ENCODE measurements at regions not wholly inside any gene's neighbourhood (a gene's known extent, or its start where the extent isn't known, plus 50 kb on each side); places are given as distances from the start of the nearest gene placed in this dataset.

DNA sequence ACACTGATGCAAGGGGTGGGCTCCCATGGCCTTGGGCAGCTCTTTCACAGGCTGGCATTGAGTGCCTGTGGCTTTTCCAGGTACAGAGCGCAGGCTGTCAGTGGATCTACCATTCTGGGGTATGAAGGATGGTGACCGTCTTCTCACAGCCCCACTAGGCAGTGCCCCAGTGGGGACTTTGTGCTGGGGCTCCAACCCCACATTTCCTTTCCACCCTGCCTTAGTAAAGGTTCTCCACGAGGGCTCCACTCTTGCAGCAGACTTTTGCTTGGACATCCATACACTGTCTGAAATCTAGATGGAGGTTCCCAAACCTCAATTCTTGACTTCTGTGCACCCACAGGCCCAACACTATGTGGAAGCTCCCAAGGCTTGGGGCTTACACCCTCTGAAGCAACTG lies 107.9 kb upstream of the ECI2 start:
- no peaks in the 10 kb centered on the region for H3K36me3 ChIP-seq
- intact Hi-C loops (cut with micrococcal nuclease): no loop called here
- H3K4me3 ChIP-seq: no peak overlapping the region
- H3K9me3 ChIP-seq (replicated peaks): peaks cover 19% of the 10 kb centered on the region
- TF ChIP-seq, protein P1, sequence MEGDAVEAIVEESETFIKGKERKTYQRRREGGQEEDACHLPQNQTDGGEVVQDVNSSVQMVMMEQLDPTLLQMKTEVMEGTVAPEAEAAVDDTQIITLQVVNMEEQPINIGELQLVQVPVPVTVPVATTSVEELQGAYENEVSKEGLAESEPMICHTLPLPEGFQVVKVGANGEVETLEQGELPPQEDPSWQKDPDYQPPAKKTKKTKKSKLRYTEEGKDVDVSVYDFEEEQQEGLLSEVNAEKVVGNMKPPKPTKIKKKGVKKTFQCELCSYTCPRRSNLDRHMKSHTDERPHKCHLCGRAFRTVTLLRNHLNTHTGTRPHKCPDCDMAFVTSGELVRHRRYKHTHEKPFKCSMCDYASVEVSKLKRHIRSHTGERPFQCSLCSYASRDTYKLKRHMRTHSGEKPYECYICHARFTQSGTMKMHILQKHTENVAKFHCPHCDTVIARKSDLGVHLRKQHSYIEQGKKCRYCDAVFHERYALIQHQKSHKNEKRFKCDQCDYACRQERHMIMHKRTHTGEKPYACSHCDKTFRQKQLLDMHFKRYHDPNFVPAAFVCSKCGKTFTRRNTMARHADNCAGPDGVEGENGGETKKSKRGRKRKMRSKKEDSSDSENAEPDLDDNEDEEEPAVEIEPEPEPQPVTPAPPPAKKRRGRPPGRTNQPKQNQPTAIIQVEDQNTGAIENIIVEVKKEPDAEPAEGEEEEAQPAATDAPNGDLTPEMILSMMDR (IDR thresholded peaks at IDR 0.05; ENCODE audit: borderline replicate concordance): no peak
- no peaks in the 10 kb centered on the region for H3K27me3 ChIP-seq (ENCODE audit: low read depth)
- H3K27ac ChIP-seq (replicated peaks): no peak overlapping the region
- no peak for DNase-seq
- H3K4me1 ChIP-seq: no peaks in the 10 kb centered on the region

DNA sequence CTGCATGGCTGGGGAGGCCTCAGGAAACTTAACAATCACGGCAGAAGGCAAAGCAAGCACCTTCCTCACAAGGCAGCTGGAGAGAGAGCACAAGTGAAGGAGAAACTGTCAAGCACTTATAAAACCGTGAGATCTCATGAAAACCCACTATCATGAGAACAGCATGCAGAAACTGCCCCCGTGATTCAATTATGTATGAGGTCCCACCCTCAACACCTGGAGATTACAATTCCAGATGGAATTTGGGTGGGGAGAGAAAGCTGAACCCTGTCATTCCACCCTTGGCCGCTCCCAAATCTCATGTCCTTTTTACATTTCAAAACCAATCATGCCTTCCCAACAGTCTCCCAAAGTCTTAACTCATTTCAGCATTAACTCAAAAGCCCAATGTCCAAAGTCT lies 107.2 kb upstream of the ECI2 start:
- no peak for DNase-seq
- Histone ChIP-seq H3K4me1 (no peaks in the 10 kb centered on the region), H3K9me3 (replicated peaks) (peaks cover 19% of the 10 kb centered on the region), H3K36me3 (no peaks in the 10 kb centered on the region), H3K4me3 (no peak overlapping the region), H3K27ac (replicated peaks) (no peak overlapping the region), H3K27me3 (ENCODE audit: low read depth) (no peaks in the 10 kb centered on the region)
- TF ChIP-seq, protein P1 (IDR thresholded peaks at IDR 0.05; ENCODE audit: borderline replicate concordance): no peak
- intact Hi-C loops (cut with micrococcal nuclease): no loop called here

DNA sequence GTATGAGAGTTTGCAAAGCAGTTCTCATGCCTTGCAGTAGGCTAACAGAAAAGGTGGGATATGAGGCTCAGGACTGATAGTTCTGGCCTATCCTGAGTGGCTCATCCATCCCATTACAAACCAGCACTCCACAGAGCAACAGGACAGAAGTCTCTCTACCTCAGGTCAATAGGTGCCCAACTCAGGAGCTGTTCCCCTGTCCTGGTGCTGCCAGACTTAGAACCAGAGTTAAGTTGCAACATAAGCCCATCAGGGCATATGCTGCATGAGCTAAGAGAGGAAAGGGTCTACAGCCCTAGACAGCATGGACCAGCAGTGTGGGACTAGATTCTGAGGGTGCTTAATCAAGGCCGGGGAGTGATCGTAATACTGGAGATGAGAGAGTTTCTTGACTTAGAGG lies 104.8 kb upstream of the ECI2 start:
- TF ChIP-seq, protein P1 (IDR thresholded peaks at IDR 0.05; ENCODE audit: borderline replicate concordance): no peak
- Histone ChIP-seq H3K36me3 (no peaks in the 10 kb centered on the region), H3K4me1 (no peaks in the 10 kb centered on the region), H3K9me3 (replicated peaks) (peaks cover 12% of the 10 kb centered on the region), H3K27me3 (ENCODE audit: low read depth) (no peaks in the 10 kb centered on the region), H3K27ac (replicated peaks) (no peak overlapping the region), H3K4me3 (no peak overlapping the region)
- intact Hi-C loops (cut with micrococcal nuclease): no loop called here
- no peak for DNase-seq

DNA sequence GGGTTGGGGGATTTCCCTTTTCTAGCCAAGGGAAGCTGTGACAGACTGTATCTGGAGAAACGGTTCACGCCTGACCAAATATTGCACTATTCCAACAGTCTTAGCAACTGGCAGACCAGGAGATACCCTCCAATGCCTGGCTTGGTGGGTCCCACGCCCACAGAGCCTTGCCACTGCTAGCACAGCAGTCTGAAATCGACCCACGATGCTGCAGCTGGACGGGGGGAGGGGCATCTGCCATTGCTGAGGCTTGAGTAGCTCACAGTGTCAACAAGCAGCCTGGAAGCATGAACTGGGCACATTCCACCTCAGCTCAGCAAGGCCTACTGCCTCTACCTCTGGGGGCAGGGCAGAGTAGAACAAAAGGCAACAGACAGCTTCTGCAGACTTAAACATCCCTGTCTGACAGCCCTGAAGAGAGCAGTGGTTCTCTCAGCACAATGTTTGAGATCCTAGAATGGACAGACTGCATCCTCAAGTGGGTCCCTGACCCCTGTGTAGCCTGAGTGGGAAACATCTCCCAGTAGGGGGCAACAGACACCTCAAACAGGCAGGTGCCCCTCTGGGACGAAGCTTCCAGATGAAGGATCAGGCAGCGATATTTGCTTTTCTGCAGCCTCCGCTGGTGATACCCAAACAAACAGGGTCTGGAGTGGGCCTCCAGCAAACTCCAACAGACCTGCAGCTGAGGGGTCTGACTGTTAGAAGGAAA lies 89.9 kb upstream of the ECI2 start:
- Histone ChIP-seq H3K36me3 (no peaks in the 10 kb centered on the region), H3K4me3 (no peak overlapping the region), H3K27ac (replicated peaks) (no peak overlapping the region), H3K9me3 (replicated peaks) (no peaks in the 10 kb centered on the region), H3K4me1 (no peaks in the 10 kb centered on the region), H3K27me3 (ENCODE audit: low read depth) (no peaks in the 10 kb centered on the region)
- TF ChIP-seq, protein P1 (IDR thresholded peaks at IDR 0.05; ENCODE audit: borderline replicate concordance): peak; percentile 14
- no peak for DNase-seq
- intact Hi-C loops (cut with micrococcal nuclease): no loop called here

DNA sequence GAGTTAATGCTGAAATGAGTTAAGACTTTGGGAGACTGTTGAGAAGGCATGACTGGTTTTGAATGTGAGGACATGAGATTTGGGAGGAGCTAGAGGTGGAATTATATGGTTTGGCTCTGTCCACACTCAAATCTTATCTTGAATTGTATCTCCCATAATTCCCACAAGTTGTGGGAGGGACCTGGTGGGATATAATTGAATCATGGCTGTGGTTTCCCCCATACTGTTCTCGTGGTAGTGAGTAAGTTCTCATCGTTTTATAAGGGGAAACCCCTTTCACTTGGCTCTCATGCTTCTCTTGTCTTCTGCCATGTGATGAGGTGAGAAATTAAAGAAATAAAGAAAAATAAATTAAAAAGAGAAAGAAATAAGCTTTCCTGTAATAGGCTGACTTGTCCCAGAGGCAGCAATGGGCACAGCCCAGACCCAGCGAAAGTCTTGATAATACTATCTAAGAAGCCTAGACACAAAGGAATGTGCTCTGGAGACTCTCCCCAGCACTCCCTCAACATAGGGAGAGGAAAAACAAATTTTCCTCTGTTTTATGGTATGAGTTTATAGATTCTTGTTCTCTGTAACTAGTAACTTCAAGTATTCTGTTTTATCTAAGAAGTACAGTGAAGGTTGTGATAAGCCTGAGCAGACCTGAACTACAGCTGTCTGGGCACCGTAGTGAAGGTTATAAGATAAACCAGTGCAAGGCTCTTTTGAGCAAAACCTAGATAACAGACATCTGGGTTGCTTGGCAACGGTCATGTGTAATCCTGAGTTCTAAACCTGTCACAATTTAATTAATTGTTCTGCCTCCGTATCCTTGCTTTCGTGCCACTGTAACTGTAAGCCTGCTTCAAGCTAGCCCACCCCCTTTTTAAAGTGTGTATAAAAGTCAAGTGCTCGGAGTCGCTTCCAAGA lies 88.9 kb upstream of the ECI2 start:
- no peak overlapping the region for H3K4me3 ChIP-seq
- H3K27me3 ChIP-seq (ENCODE audit: low read depth): no peaks in the 10 kb centered on the region
- intact Hi-C loops (cut with micrococcal nuclease): no loop called here

More for the DNA sequence above, 88.9 kb upstream of the ECI2 start:
- TF ChIP-seq, protein P1 (IDR thresholded peaks at IDR 0.05; ENCODE audit: borderline replicate concordance): no peak
- Histone ChIP-seq H3K4me1 (no peaks in the 10 kb centered on the region), H3K9me3 (replicated peaks) (no peaks in the 10 kb centered on the region), H3K36me3 (no peaks in the 10 kb centered on the region), H3K27ac (replicated peaks) (no peak overlapping the region)
- no peak for DNase-seq
